Astrocyte of the cerebellum (primary cell): ENCODE measurements at regions not wholly inside any gene's neighbourhood (a gene's known extent, or its start where the extent isn't known, plus 50 kb on each side); places are given as distances from the start of the nearest gene placed in this dataset.

ENCODE experiments used
- DNase-seq: peaks from one replicate; pipeline ENCODE4 v3.0.0-alpha.2; 2011; ENCODE audit warnings: low read depth
- H3K4me3 ChIP-seq: 2 replicates; pipeline ENCODE4 v1.5.1; 2011; ENCODE audit warnings: mild to moderate bottlenecking, low read depth, low read length, moderate library complexity
- CTCF ChIP-seq: IDR thresholded peaks from 2 replicates; pipeline ENCODE4 v1.5.1; 2012; ENCODE audit warnings: low read length, low read depth, moderate library complexity, mild to moderate bottlenecking; ENCODE audit errors: missing control alignments
- in situ Hi-C: cut with HindIII; loops from 2 replicates; pipeline ENCODE4 v1.10.0; 2017; ENCODE audit warnings: low sequenced_read_pairs

GRCh38 chr1:195294911-195295310 is 1313.3 kb downstream of the KCNT2 start:
- DNase-seq = no peak
- H3K4me3 ChIP-seq = no peak overlapping the region
- no peak for TF ChIP-seq CTCF
- in situ Hi-C loops = no loop called here

GRCh38 chr1:195278644-195279043 is 1329.6 kb downstream of the KCNT2 start:
- in situ Hi-C loops = no loop called here
- no peak for TF ChIP-seq CTCF
- DNase-seq = no peak
- no peak overlapping the region for H3K4me3 ChIP-seq

- no peak overlapping the region for H3K4me3 ChIP-seq
- DNase-seq = no peak
- in situ Hi-C loops = no loop called here
- TF ChIP-seq CTCF = no peak
Measured at GRCh38 chr1:195275710-195276109, 1332.5 kb downstream of the KCNT2 start.

- in situ Hi-C loops = no loop called here
- no peak for DNase-seq
- H3K4me3 ChIP-seq = no peak overlapping the region
- TF ChIP-seq CTCF = no peak
Measured at GRCh38 chr1:195251900-195252299, 1356.3 kb downstream of the KCNT2 start.

GRCh38 chr1:195243492-195243891 is 1364.7 kb downstream of the KCNT2 start:
- in situ Hi-C loops = no loop called here
- no peak overlapping the region for H3K4me3 ChIP-seq
- TF ChIP-seq CTCF = no peak
- DNase-seq = no peak

GRCh38 chr1:195241066-195241465 is 1367.2 kb downstream of the KCNT2 start:
- no peak overlapping the region for H3K4me3 ChIP-seq
- in situ Hi-C loops = no loop called here
- TF ChIP-seq CTCF = no peak
- no peak for DNase-seq

- TF ChIP-seq CTCF = no peak
- in situ Hi-C loops = no loop called here
- no peak for DNase-seq
Measured at GRCh38 chr1:195238313-195238712, 1369.9 kb downstream of the KCNT2 start.

More at GRCh38 chr1:195238313-195238712, 1369.9 kb downstream of the KCNT2 start:
- H3K4me3 ChIP-seq = no peak overlapping the region
